MCF 10A (cell line): ENCODE measurements at regions not wholly inside any gene's neighbourhood (a gene's known extent, or its start where the extent isn't known, plus 50 kb on each side); places are given as distances from the start of the nearest gene placed in this dataset.

Source experiments
- BruUV-seq: library from RNA; stranded (reverse); fragments of 400-500 nt; replicated peaks from 2 replicates; lab custom pipeline; 2021; lab: Mats Ljungman, UMichigan
- CTCF ChIA-PET: fragments of 300-600 bp; sonication (Branson Sonifier 250); formaldehyde crosslinking; extraction: SDS; loops from one replicate; lab custom pipeline; 2021; ENCODE audit warnings: antibody characterized with exemption, inconsistent platforms; lab: Yijun Ruan, JAX
- POLR2A ChIA-PET: fragments of 300-600, 350-650 bp; sonication (Branson Sonifier 250); formaldehyde crosslinking; extraction: SDS; loops from one replicate; lab custom pipeline; 2020; ENCODE audit warnings: antibody characterized with exemption, inconsistent platforms; lab: Yijun Ruan, JAX
- DNase-seq: peaks from one replicate; pipeline ENCODE4 v3.0.0-alpha.2; 2018; ENCODE audit not compliant: unreplicated experiment
- H3K27ac Mint-ChIP-seq: one replicate; pipeline ENCODE4 v1.8.0; 2022; ENCODE audit warnings: mild to moderate bottlenecking, low read depth, mixed read lengths; ENCODE audit not compliant: unreplicated experiment
- H3K27me3 Mint-ChIP-seq: one replicate; pipeline ENCODE4 v1.8.0; 2022; ENCODE audit warnings: mixed read lengths; ENCODE audit not compliant: insufficient read depth, unreplicated experiment
- H3K36me3 Mint-ChIP-seq: one replicate; pipeline ENCODE4 v1.8.0; 2022; ENCODE audit warnings: mild to moderate bottlenecking, moderate library complexity, mixed read lengths; ENCODE audit not compliant: insufficient read depth, unreplicated experiment
- H3K4me1 Mint-ChIP-seq: one replicate; pipeline ENCODE4 v1.8.0; 2022; ENCODE audit warnings: mixed read lengths; ENCODE audit not compliant: insufficient read depth, unreplicated experiment
- H3K4me3 Mint-ChIP-seq: one replicate; pipeline ENCODE4 v1.8.0; 2022; ENCODE audit warnings: mild to moderate bottlenecking, moderate library complexity, mixed read lengths; ENCODE audit not compliant: unreplicated experiment
- H3K9me3 Mint-ChIP-seq: one replicate; pipeline ENCODE4 v1.8.0; 2022; ENCODE audit warnings: mixed read lengths; ENCODE audit not compliant: unreplicated experiment
- CTCF ChIP-seq: fragments of 200-600 bp; IDR thresholded peaks from one replicate; pipeline ENCODE4 v1.8.0; 2022; ENCODE audit warnings: antibody characterized with exemption, mild to moderate bottlenecking; ENCODE audit not compliant: unreplicated experiment
- intact Hi-C: fragments of 100-400 bp; cut with micrococcal nuclease; formaldehyde crosslinking; loops from 2 replicates; pipeline ENCODE4 v1.14.1; 2022

GRCh38 chr13:22074403-22074802, 403.5 kb downstream of the FGF9 start:
- ChIA-PET CTCF (no interaction called here), POLR2A (no interaction called here)
- Mint-ChIP-seq H3K27ac (no peak overlapping the region), H3K27me3 (no peaks in the 10 kb centered on the region), H3K4me3 (no peak overlapping the region), H3K9me3 (no peaks in the 10 kb centered on the region), H3K36me3 (no peaks in the 10 kb centered on the region), H3K4me1 (peaks cover 12% of the 10 kb centered on the region)
- DNase-seq: no peak
- no peak for TF ChIP-seq CTCF
- intact Hi-C loops: no loop called here
- no TSS peak for BruUV-seq

GRCh38 chr13:22076658-22077057, 405.8 kb downstream of the FGF9 start:
- Mint-ChIP-seq H3K36me3 (no peaks in the 10 kb centered on the region), H3K27me3 (no peaks in the 10 kb centered on the region), H3K4me3 (no peak overlapping the region), H3K9me3 (no peaks in the 10 kb centered on the region), H3K27ac (no peak overlapping the region), H3K4me1 (peaks cover 12% of the 10 kb centered on the region)
- ChIA-PET POLR2A (interaction anchor here (1.1 kb wide), 1 partner anchor 9 kb away, joined by 3 read pairs; no protein-coding TSS in a partner anchor), CTCF (interaction anchor here (0.6 kb wide), 1 partner anchor 11 kb away, joined by 3 read pairs; no protein-coding TSS in a partner anchor)
- intact Hi-C loops: no loop called here
- BruUV-seq: no TSS peak
- no peak for TF ChIP-seq CTCF
- DNase-seq: no peak

GRCh38 chr13:22077205-22077683, 406.4 kb downstream of the FGF9 start:
- ChIA-PET CTCF (interaction anchor here (0.6 kb wide), 1 partner anchor 10 kb away, joined by 3 read pairs; no protein-coding TSS in a partner anchor), POLR2A (interaction anchor here (1.1 kb wide), 1 partner anchor 9 kb away, joined by 3 read pairs; no protein-coding TSS in a partner anchor)
- DNase-seq: no peak
- intact Hi-C loops: no loop called here
- Mint-ChIP-seq H3K4me1 (peaks cover 12% of the 10 kb centered on the region), H3K27ac (no peak overlapping the region), H3K9me3 (no peaks in the 10 kb centered on the region), H3K36me3 (no peaks in the 10 kb centered on the region), H3K27me3 (no peaks in the 10 kb centered on the region), H3K4me3 (no peak overlapping the region)
- BruUV-seq: no TSS peak
- no peak for TF ChIP-seq CTCF

GRCh38 chr13:22077764-22078163, 406.9 kb downstream of the FGF9 start:
- TF ChIP-seq CTCF: no peak
- no TSS peak for BruUV-seq
- Mint-ChIP-seq H3K27me3 (no peaks in the 10 kb centered on the region), H3K9me3 (no peaks in the 10 kb centered on the region), H3K27ac (no peak overlapping the region), H3K36me3 (no peaks in the 10 kb centered on the region), H3K4me3 (no peak overlapping the region), H3K4me1 (peaks cover 12% of the 10 kb centered on the region)
- intact Hi-C loops: no loop called here
- CTCF ChIA-PET: no interaction called here
- POLR2A ChIA-PET: interaction anchor here (1.1 kb wide), 1 partner anchor 10 kb away, joined by 3 read pairs; no protein-coding TSS in a partner anchor
- DNase-seq: no peak
